Large intestine (tissue), 3 donors: ENCODE measurements at regions not wholly inside any gene's neighbourhood (a gene's known extent, or its start where the extent isn't known, plus 50 kb on each side); places are given as distances from the start of the nearest gene placed in this dataset.
"Not testable (repeated sequence)": the region's sequence is repeated elsewhere in the genome, so short reads cannot be mapped to it uniquely, and the experiment has no call there.

Experiments used
- DNase-seq, 2 donors: peaks; one replicate each; pipeline versions ENCODE4 v3.0.0 to v3.0.0-alpha.2; 2013
- H3K27ac ChIP-seq: one replicate; pipeline ENCODE4 v1.5.1; 2013; ENCODE audit warnings: low read length
- H3K27me3 ChIP-seq: 2 replicates; pipeline ENCODE4 v1.6.1; 2013; ENCODE audit warnings: low read length; ENCODE audit not compliant: control insufficient read depth, insufficient read depth
- H3K36me3 ChIP-seq: 2 replicates; pipeline ENCODE4 v1.6.1; 2013; ENCODE audit warnings: low read length; ENCODE audit not compliant: control insufficient read depth, insufficient read depth
- H3K4me1 ChIP-seq: one replicate; pipeline ENCODE4 v1.6.1; 2013; ENCODE audit warnings: low read length; ENCODE audit not compliant: control insufficient read depth, insufficient read depth
- H3K4me3 ChIP-seq: one replicate; pipeline ENCODE4 v1.5.1; 2013; ENCODE audit warnings: low read length
- H3K9me3 ChIP-seq: one replicate; pipeline ENCODE4 v1.6.1; 2013; ENCODE audit warnings: mild to moderate bottlenecking, low read depth, low read length, moderate library complexity; ENCODE audit not compliant: control insufficient read depth
- WGBS: methylation state at CpG from one replicate; pipeline ENCODE4 v1.1.5; 2013; ENCODE audit warnings: low lambda C conversion rate; ENCODE audit not compliant: insufficient coverage; 5-methylcytosine and 5-hydroxymethylcytosine counted together

DNA sequence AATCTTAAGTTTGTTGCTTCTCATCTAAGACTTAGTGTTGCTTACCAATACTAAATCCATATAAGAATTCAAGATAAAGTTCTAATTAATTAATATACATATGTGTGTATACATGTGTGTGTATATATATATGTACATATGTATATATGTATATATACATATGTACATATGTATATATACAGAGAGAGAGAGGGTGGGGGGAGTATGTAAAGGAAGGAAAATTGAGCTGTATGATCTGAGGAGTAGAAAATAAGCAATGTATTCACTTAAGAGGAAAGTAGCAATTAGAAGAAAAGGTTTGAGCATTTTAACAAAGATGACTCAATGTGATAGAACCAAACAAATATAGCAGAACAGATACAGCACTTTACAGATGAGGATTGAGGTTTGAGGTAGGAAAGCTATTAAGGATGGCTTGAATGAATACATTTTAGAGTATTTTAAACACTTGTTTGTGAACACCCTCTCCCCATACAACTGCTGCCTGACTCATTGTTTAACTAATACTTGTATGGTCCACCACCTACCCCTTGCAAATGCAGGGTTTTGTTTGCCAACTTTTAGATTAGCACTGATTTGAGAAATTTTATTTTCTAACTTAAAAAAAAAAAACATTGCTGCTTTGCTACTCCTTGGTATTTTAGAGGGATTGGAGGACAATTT is 681.1 kb upstream of the CADM2 start:
- Histone ChIP-seq H3K36me3 (no peaks in the 10 kb centered on the region), H3K4me1 (no peaks in the 10 kb centered on the region), H3K9me3 (no peaks in the 10 kb centered on the region), H3K27ac (no peak overlapping the region), H3K27me3 (no peaks in the 10 kb centered on the region), H3K4me3 (no peak overlapping the region)
- DNase-seq, result no peak

DNA sequence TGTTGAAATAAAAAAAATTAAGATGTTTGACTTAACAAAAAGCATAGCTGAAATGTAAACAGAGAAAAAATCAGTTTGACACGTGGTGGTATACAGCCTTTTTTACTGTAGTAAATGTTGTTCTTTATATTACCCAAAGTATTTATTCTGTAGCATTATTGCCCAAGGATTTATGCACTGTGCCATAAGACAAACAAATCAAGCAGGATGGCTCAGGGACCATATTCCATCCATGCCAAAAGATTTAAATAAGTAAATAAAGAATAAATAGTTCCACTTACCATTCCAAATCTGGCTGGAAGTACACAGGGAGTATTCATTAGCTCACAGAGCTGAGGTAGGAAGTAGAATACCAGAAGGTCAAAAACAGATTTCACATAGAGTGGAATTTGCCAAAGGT is 666.7 kb upstream of the CADM2 start:
- WGBS, result 25% methylated on average over 1 of the region's 1 CpG
- no peak overlapping the region for H3K4me3 ChIP-seq
- no peak overlapping the region for H3K27ac ChIP-seq
- no peaks in the 10 kb centered on the region for H3K4me1 ChIP-seq
- H3K27me3 ChIP-seq, result no peaks in the 10 kb centered on the region
- H3K36me3 ChIP-seq, result no peaks in the 10 kb centered on the region
- no peak for DNase-seq
- H3K9me3 ChIP-seq, result no peaks in the 10 kb centered on the region

DNA sequence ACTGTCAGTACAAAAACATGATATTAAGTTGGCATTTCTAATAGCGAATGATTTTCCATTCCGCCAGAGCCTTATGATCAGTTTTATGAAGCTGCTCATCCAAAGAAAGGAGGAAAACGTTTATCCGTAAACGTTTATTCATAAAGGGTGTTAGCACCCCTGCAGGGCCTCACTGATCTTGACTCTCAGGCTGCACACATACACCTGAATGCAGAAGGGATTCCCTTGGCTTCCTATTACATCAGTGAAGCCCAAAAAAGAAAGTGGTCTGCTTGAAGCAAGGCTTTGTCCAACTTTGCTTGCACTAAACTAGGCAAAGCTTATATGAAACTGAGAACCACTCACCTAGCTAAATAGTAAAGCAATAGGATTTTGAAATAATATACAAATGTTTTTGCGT is 659.5 kb upstream of the CADM2 start:
- no peaks in the 10 kb centered on the region for H3K27me3 ChIP-seq
- DNase-seq, result no peak
- H3K36me3 ChIP-seq, result no peaks in the 10 kb centered on the region
- H3K27ac ChIP-seq, result no peak overlapping the region
- no peak overlapping the region for H3K4me3 ChIP-seq
- no peaks in the 10 kb centered on the region for H3K9me3 ChIP-seq
- 100% methylated on average over 1 of the region's 6 CpGs for WGBS
- no peaks in the 10 kb centered on the region for H3K4me1 ChIP-seq

DNA sequence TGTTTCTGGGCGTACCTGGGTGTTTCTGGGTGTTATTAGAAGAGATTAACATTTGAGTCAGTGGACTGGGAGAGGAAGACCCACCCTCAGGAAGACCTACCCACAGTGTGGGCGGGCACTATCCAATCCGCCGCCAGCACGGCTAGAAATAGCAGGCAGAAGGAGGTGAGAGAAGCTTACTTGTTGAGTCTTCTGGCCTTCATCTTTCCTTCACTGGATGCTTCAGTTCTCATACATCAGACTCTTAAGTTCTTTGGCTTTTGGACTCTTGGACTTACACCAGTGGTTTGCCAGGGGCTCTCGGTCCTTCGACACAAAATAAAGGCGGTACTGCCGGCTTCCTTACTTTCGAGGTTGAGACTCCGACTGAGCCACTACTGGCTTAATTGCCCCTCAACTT is 654.6 kb upstream of the CADM2 start:
- Histone ChIP-seq H3K4me3 (no peak overlapping the region), H3K27ac (no peak overlapping the region), H3K27me3 (no peaks in the 10 kb centered on the region), H3K4me1 (no peaks in the 10 kb centered on the region), H3K36me3 (no peaks in the 10 kb centered on the region), H3K9me3 (no peaks in the 10 kb centered on the region)
- WGBS, result 100% methylated on average over 2 of the region's 11 CpGs
- DNase-seq, result no peak

DNA sequence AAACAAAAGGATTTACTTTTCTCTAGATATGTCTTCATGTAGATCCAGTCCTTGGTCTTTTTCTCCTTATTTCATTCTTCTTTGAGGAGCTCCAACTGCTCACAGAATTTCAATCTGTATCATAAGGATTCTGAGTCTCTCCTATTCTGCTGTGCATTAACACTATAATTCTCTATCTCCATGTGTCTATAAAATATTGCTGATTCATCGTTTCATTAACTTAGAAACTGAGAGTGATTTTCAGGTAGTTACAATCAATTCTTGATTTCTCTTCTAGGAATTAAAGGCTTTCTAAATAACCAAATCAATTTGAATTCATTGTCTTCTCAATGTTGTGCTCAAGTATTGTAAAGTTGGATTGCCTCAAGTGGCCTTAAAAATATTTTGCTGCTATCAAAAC is 651.5 kb upstream of the CADM2 start:
- no peaks in the 10 kb centered on the region for H3K36me3 ChIP-seq
- no peak overlapping the region for H3K27ac ChIP-seq
- DNase-seq, result no peak
- no peaks in the 10 kb centered on the region for H3K9me3 ChIP-seq
- no peaks in the 10 kb centered on the region for H3K4me1 ChIP-seq
- H3K27me3 ChIP-seq, result no peaks in the 10 kb centered on the region
- no peak overlapping the region for H3K4me3 ChIP-seq
- WGBS, result no CpG with 5 or more reads among the region's 1 CpG

DNA sequence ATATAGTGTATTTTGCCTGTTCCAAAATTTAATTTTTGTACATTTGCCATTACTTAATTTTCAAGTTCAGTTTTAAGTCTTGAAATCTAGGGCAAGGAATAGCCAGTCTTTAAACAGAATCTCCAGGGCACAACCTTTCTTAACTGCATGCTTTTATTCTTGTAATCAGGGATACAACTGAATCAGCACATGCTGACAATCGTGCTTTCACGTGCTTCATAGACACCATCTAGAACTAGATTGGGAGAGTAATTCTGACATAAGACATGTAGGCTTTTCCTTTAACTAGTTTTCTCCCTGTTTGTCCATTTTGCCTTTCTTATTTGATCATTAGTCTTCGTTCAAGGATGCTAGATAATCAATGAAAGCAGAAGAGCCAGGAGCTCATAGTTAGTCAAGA is 650.4 kb upstream of the CADM2 start:
- WGBS, result 75% methylated on average over 2 of the region's 3 CpGs

DNA sequence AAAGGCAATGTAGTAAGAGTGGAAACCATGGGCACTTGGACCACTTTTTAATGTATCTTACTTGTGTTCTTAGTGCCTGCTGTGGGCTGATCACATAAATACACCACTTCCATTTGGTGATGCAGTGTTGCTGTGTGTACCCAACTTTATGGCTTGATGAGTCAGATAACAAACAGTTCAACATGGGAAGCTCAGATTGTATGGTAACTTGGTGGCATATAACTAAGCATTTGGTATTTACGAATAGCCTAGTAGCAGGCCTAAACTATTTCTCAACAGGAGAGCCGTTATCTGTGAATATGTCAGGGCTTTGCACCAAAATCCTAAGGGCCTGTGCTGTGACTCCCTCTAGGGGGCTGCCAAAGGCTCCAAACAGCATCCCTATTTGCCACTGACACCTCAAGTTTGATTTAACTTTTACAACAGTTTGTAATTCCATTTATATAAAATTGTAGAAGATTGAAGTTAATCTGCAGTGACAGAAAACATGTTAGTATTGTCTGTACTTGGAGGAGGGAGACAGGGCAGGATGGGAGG is 640.4 kb upstream of the CADM2 start:
- H3K4me1 ChIP-seq, result no peaks in the 10 kb centered on the region

More for the DNA sequence above, 650.4 kb upstream of the CADM2 start:
- Histone ChIP-seq H3K36me3 (no peaks in the 10 kb centered on the region), H3K4me1 (no peaks in the 10 kb centered on the region), H3K4me3 (no peak overlapping the region), H3K9me3 (no peaks in the 10 kb centered on the region), H3K27ac (no peak overlapping the region), H3K27me3 (no peaks in the 10 kb centered on the region)
- no peak for DNase-seq

DNA sequence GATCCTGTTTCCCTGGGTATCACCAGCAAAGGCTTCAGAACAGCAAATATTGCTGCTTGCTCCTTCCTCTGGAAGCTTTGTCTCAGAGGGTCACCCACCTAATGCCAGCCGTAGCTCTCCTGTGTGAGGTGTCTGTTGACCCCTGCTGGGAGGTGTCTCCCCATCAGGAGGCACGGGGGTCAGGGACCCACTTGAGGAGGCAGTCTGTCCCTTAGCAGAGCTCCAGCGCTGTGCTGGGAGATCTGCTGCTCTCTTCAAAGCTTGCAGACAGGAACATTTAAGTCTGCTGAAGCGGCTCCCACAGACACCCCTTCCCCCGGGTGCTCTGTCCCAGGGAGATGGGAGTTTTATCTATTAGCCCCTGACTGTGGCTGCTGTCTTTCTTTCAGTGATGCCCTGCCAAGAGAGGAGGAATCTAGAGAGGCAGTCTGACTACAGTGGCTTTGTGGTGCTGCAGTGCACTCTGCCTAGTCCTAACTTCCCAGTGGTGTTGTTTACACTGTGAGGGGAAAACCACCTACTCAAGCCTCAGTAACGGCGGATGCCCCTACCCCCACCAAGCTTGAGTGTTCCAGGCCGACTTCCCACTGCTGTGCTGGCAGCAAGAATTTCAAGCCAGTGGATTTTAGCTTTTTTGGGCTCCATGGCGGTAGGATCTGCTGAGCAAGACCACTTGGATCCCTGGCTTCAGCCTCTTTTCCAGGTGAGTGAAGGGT is 593.1 kb upstream of the CADM2 start:
- not testable (repeated sequence) for H3K27ac ChIP-seq, DNase-seq, H3K36me3 ChIP-seq, H3K4me1 ChIP-seq, H3K4me3 ChIP-seq, H3K27me3 ChIP-seq, H3K9me3 ChIP-seq
- no CpG with 5 or more reads among the region's 9 CpGs for WGBS

More for the DNA sequence above, 640.4 kb upstream of the CADM2 start:
- no peak for DNase-seq
- 0% methylated on average over 1 of the region's 2 CpGs for WGBS
- Histone ChIP-seq H3K4me3 (no peak overlapping the region), H3K27me3 (no peaks in the 10 kb centered on the region), H3K9me3 (no peaks in the 10 kb centered on the region), H3K27ac (no peak overlapping the region), H3K36me3 (no peaks in the 10 kb centered on the region)
